Stomach (tissue), 4 donors: ENCODE measurements at regions not wholly inside any gene's neighbourhood (a gene's known extent, or its start where the extent isn't known, plus 50 kb on each side); places are given as distances from the start of the nearest gene placed in this dataset.

Experiments used
- EP300 ChIP-seq: sonication (generic); formaldehyde crosslinking; IDR thresholded peaks from one replicate; pipeline ENCODE4 v1.6.1; 2017; ENCODE audit warnings: antibody characterized with exemption
- POLR2A ChIP-seq, 4 donors: fragments of 450-650 bp; IDR thresholded peaks; one replicate each; pipeline ENCODE4 v1.6.1; 2016; ENCODE audit warnings: antibody characterized with exemption in 4 of 4, control low read depth in 2 of 4, mild to moderate bottlenecking in 1 of 4, moderate library complexity in 1 of 4
- POLR2AphosphoS5 ChIP-seq, 3 donors: sonication (generic); formaldehyde crosslinking; IDR thresholded peaks; one replicate each; pipeline ENCODE4 v1.6.1; 2016; ENCODE audit warnings: antibody characterized with exemption in 3 of 3
- TF ChIP-seq, protein P1 (sequence below), 7 experiments: fragments of 450-650 bp in 4 of 7; fragments of 200-600 bp in 3 of 7; sonication (generic) in 3 of 7; IDR thresholded peaks; one replicate each; pipeline ENCODE4 v1.5.1; 2016 to 2019; ENCODE audit warnings: antibody characterized with exemption in 7 of 7, control low read depth in 2 of 7, mild to moderate bottlenecking in 1 of 7

DNA sequence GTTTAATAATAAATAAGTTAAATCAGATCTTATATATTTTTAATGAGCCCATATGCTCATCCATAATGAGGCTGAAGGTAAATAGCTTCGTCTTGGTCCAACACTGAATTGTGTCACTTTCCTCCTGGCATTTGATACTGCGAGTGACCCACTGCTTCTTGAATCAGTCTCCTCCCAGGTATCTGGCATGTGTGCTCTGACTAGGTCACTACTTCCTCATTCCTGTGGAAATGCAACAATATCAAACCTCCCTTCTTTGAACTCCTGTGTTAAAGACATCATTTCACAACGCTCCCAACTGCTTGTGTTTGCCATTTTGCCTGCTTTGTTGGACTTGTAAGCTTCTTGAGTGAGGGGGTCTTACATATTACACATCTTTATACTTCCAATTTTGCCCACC lies 157.7 kb downstream of the SLC24A2 start:
- TF ChIP-seq POLR2A (IDR thresholded peaks at IDR 0.05) (no peak), EP300 (no peak), POLR2AphosphoS5 (IDR thresholded peaks at IDR 0.05) (no peak)
- TF ChIP-seq, protein P1, sequence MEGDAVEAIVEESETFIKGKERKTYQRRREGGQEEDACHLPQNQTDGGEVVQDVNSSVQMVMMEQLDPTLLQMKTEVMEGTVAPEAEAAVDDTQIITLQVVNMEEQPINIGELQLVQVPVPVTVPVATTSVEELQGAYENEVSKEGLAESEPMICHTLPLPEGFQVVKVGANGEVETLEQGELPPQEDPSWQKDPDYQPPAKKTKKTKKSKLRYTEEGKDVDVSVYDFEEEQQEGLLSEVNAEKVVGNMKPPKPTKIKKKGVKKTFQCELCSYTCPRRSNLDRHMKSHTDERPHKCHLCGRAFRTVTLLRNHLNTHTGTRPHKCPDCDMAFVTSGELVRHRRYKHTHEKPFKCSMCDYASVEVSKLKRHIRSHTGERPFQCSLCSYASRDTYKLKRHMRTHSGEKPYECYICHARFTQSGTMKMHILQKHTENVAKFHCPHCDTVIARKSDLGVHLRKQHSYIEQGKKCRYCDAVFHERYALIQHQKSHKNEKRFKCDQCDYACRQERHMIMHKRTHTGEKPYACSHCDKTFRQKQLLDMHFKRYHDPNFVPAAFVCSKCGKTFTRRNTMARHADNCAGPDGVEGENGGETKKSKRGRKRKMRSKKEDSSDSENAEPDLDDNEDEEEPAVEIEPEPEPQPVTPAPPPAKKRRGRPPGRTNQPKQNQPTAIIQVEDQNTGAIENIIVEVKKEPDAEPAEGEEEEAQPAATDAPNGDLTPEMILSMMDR (IDR thresholded peaks at IDR 0.05): no peak
